Neutrophil (primary cell): ENCODE measurements at regions not wholly inside any gene's neighbourhood (a gene's known extent, or its start where the extent isn't known, plus 50 kb on each side); places are given as distances from the start of the nearest gene placed in this dataset.

Experiments
- H3K27ac ChIP-seq: fragments of 200-600 bp; sonication (generic); 2 replicates; pipeline ENCODE4 v1.5.1; 2016; ENCODE audit warnings: mild to moderate bottlenecking, moderate library complexity
- H3K27me3 ChIP-seq: fragments of 200-600 bp; sonication (generic); 2 replicates; pipeline ENCODE4 v1.6.0; 2016; ENCODE audit warnings: mild to moderate bottlenecking
- H3K36me3 ChIP-seq: fragments of 200-600 bp; sonication (generic); 2 replicates; pipeline ENCODE4 v1.5.1; 2017
- H3K4me1 ChIP-seq, 2 experiments: fragments of 200-600 bp in 1 of 2; sonication (generic) in 1 of 2; 1 replicate in 1 of 2; 2 replicates in 1 of 2; pipeline versions ENCODE4 v1.5.1 to v1.6.1; 2013 to 2016; ENCODE audit warnings: low read depth in 1 of 2, low read length in 1 of 2, mild to moderate bottlenecking in 1 of 2, moderate library complexity in 1 of 2; ENCODE audit not compliant: control insufficient read depth in 1 of 2, insufficient read depth in 1 of 2
- H3K4me3 ChIP-seq, 2 experiments: fragments of 200-600 bp in 1 of 2; sonication (generic) in 1 of 2; 1 replicate in 1 of 2; 2 replicates in 1 of 2; pipeline ENCODE4 v1.5.1; 2013 to 2016; ENCODE audit warnings: low read depth in 1 of 2, low read length in 1 of 2, mild to moderate bottlenecking in 1 of 2, moderate library complexity in 1 of 2
- H3K9me3 ChIP-seq: fragments of 200-600 bp; sonication (generic); 2 replicates; pipeline ENCODE4 v1.5.1; 2016
- TF ChIP-seq, protein P1 (sequence below): fragments of 200-600 bp; sonication (generic); IDR thresholded peaks from 2 replicates; pipeline ENCODE4 v1.5.1; 2016; ENCODE audit warnings: antibody characterized with exemption

DNA sequence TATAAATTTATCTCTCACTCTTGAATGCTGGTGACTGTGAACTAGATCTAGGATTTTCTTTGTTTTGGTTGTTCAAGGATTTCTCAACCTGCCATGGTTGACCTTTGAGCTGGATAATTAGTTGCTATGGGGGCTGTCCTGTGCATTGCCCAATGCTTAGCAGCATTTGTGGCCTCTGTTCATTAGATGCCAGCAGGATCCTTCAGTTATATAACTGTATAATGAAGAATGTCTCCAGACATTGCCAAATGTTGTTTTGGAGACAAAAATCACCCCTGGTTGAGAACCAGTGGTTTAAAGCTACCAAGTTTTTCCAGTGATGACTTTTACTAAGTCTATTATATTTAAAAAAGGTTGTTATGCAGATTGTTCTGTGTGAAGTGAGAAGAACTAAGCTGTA, 147.9 kb upstream of the STXBP6 start:
- Histone ChIP-seq H3K4me1 (no peaks in the 10 kb centered on the region), H3K27me3 (no peaks in the 10 kb centered on the region), H3K27ac (no peak overlapping the region), H3K36me3 (no peaks in the 10 kb centered on the region), H3K4me3 (no peak overlapping the region), H3K9me3 (no peaks in the 10 kb centered on the region)
- TF ChIP-seq, protein P1, sequence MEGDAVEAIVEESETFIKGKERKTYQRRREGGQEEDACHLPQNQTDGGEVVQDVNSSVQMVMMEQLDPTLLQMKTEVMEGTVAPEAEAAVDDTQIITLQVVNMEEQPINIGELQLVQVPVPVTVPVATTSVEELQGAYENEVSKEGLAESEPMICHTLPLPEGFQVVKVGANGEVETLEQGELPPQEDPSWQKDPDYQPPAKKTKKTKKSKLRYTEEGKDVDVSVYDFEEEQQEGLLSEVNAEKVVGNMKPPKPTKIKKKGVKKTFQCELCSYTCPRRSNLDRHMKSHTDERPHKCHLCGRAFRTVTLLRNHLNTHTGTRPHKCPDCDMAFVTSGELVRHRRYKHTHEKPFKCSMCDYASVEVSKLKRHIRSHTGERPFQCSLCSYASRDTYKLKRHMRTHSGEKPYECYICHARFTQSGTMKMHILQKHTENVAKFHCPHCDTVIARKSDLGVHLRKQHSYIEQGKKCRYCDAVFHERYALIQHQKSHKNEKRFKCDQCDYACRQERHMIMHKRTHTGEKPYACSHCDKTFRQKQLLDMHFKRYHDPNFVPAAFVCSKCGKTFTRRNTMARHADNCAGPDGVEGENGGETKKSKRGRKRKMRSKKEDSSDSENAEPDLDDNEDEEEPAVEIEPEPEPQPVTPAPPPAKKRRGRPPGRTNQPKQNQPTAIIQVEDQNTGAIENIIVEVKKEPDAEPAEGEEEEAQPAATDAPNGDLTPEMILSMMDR: no peak

GRCh38 chr14:25180221-25180620, 130.3 kb upstream of the STXBP6 start:
- Histone ChIP-seq H3K27me3 (no peaks in the 10 kb centered on the region), H3K27ac (no peak overlapping the region), H3K4me1 (no peaks in the 10 kb centered on the region), H3K4me3 (no peak overlapping the region), H3K36me3 (no peaks in the 10 kb centered on the region), H3K9me3 (no peaks in the 10 kb centered on the region)
- TF ChIP-seq, protein P1: no peak

GRCh38 chr14:25178255-25178654, 128.3 kb upstream of the STXBP6 start:
- no peak overlapping the region for H3K4me3 ChIP-seq
- no peaks in the 10 kb centered on the region for H3K27me3 ChIP-seq
- no peaks in the 10 kb centered on the region for H3K4me1 ChIP-seq
- no peaks in the 10 kb centered on the region for H3K9me3 ChIP-seq
- H3K36me3 ChIP-seq: no peaks in the 10 kb centered on the region
- H3K27ac ChIP-seq: no peak overlapping the region
- TF ChIP-seq, protein P1: no peak

- TF ChIP-seq, protein P1: no peak
- H3K27me3 ChIP-seq: no peaks in the 10 kb centered on the region
- H3K4me3 ChIP-seq: no peak overlapping the region
- H3K9me3 ChIP-seq: no peaks in the 10 kb centered on the region
- H3K27ac ChIP-seq: no peak overlapping the region
- H3K4me1 ChIP-seq: no peaks in the 10 kb centered on the region
- H3K36me3 ChIP-seq: no peaks in the 10 kb centered on the region
Observed at GRCh38 chr14:25150934-25151790, 101.2 kb upstream of the STXBP6 start.

GRCh38 chr14:25150401-25150800, 100.5 kb upstream of the STXBP6 start:
- Histone ChIP-seq H3K27me3 (no peaks in the 10 kb centered on the region), H3K4me3 (no peak overlapping the region), H3K27ac (no peak overlapping the region), H3K4me1 (no peaks in the 10 kb centered on the region), H3K9me3 (no peaks in the 10 kb centered on the region), H3K36me3 (no peaks in the 10 kb centered on the region)
- TF ChIP-seq, protein P1: no peak
